Activated CD8-positive, alpha-beta T cell treated with anti-CD3 and anti-CD28 coated beads for 36 hours (primary cell): ENCODE measurements at regions not wholly inside any gene's neighbourhood (a gene's known extent, or its start where the extent isn't known, plus 50 kb on each side); places are given as distances from the start of the nearest gene placed in this dataset.
"Not testable (repeated sequence)": the region's sequence is repeated elsewhere in the genome, so short reads cannot be mapped to it uniquely, and the experiment has no call there.

ENCODE experiments used
- ATAC-seq: fragments of 200-7000 bp; cut with Tn5 transposase; one replicate; pipeline ENCODE4 v1.10.0; 2021; ENCODE audit warnings: mild to moderate bottlenecking, moderate library complexity
- CTCF ChIA-PET: fragments of 350-600 bp; sonication (Branson Sonifier 250); formaldehyde crosslinking; loops from one replicate; lab custom pipeline; 2021; ENCODE audit warnings: antibody characterized with exemption; lab: Charles Lee
- POLR2A ChIA-PET: fragments of 350-600 bp; sonication (Branson Sonifier 250); formaldehyde crosslinking; loops from one replicate; lab custom pipeline; 2021; ENCODE audit warnings: antibody characterized with exemption; lab: Charles Lee
- DNase-seq: peaks from one replicate; pipeline ENCODE4 v3.0.0-alpha.2; 2020
- H3K27ac Mint-ChIP-seq: one replicate; pipeline ENCODE4 v1.8.0; 2021; ENCODE audit warnings: mild to moderate bottlenecking, mixed read lengths
- H3K27me3 Mint-ChIP-seq: one replicate; pipeline ENCODE4 v1.8.0; 2021; ENCODE audit warnings: mixed read lengths
- H3K36me3 Mint-ChIP-seq: one replicate; pipeline ENCODE4 v1.8.0; 2021; ENCODE audit warnings: low read depth, mixed read lengths
- H3K4me1 Mint-ChIP-seq: one replicate; pipeline ENCODE4 v1.8.0; 2021; ENCODE audit warnings: low read depth, mixed read lengths
- H3K4me3 Mint-ChIP-seq: one replicate; pipeline ENCODE4 v1.8.0; 2021; ENCODE audit warnings: mild to moderate bottlenecking, moderate library complexity, mixed read lengths
- H3K9me3 Mint-ChIP-seq: one replicate; pipeline ENCODE4 v1.8.0; 2021; ENCODE audit warnings: mixed read lengths
- CTCF ChIP-seq: fragments of 200-600 bp; IDR thresholded peaks from one replicate; pipeline ENCODE4 v1.8.0; 2022; ENCODE audit warnings: antibody characterized with exemption, mild to moderate bottlenecking
- intact Hi-C: fragments of 100-400 bp; cut with micrococcal nuclease; formaldehyde crosslinking; loops from one replicate; pipeline ENCODE4 v1.10.0; 2022

- H3K4me1 Mint-ChIP-seq = no peaks in the 10 kb centered on the region
- ChIA-PET CTCF (no interaction called here), POLR2A (no interaction called here)
- DNase-seq (no peak), ATAC-seq (no peak)
- no peak for TF ChIP-seq CTCF
- no peak overlapping the region for H3K4me3 Mint-ChIP-seq
- H3K27me3 Mint-ChIP-seq = no peaks in the 10 kb centered on the region
- H3K36me3 Mint-ChIP-seq = no peaks in the 10 kb centered on the region
- intact Hi-C loops = no loop called here
- no peak overlapping the region for H3K27ac Mint-ChIP-seq
- no peaks in the 10 kb centered on the region for H3K9me3 Mint-ChIP-seq
Measured at GRCh38 chr5:153373130-153373498, 117.4 kb upstream of the GRIA1 start.

GRCh38 chr5:153381630-153382029 lies 108.8 kb upstream of the GRIA1 start:
- H3K27ac Mint-ChIP-seq, CTCF ChIA-PET: not testable (repeated sequence)

GRCh38 chr5:153390569-153390968 lies 99.9 kb upstream of the GRIA1 start:
- ATAC-seq (no peak), DNase-seq (no peak)
- ChIA-PET POLR2A (no interaction called here), CTCF (no interaction called here)
- intact Hi-C loops = no loop called here
- no peaks in the 10 kb centered on the region for H3K36me3 Mint-ChIP-seq
- no peak overlapping the region for H3K4me3 Mint-ChIP-seq
- no peak overlapping the region for H3K27ac Mint-ChIP-seq
- peaks cover 4% of the 10 kb centered on the region for H3K9me3 Mint-ChIP-seq
- no peaks in the 10 kb centered on the region for H3K27me3 Mint-ChIP-seq
- H3K4me1 Mint-ChIP-seq = no peaks in the 10 kb centered on the region
- no peak for TF ChIP-seq CTCF

More at GRCh38 chr5:153381630-153382029, 108.8 kb upstream of the GRIA1 start:
- H3K27me3 Mint-ChIP-seq, DNase-seq, POLR2A ChIA-PET, intact Hi-C loops, H3K4me3 Mint-ChIP-seq, H3K4me1 Mint-ChIP-seq, ATAC-seq, H3K36me3 Mint-ChIP-seq, H3K9me3 Mint-ChIP-seq: not testable (repeated sequence)

- no peaks in the 10 kb centered on the region for H3K9me3 Mint-ChIP-seq
- ATAC-seq (no peak), DNase-seq (no peak)
- H3K27ac Mint-ChIP-seq = no peak overlapping the region
- TF ChIP-seq CTCF = no peak
- no peaks in the 10 kb centered on the region for H3K27me3 Mint-ChIP-seq
- no peak overlapping the region for H3K4me3 Mint-ChIP-seq
- CTCF ChIA-PET = no interaction called here
- intact Hi-C loops = no loop called here
- H3K36me3 Mint-ChIP-seq = no peaks in the 10 kb centered on the region
- no peaks in the 10 kb centered on the region for H3K4me1 Mint-ChIP-seq
- POLR2A ChIA-PET = no interaction called here
Measured at GRCh38 chr5:153399595-153399994, 90.9 kb upstream of the GRIA1 start.

- Mint-ChIP-seq H3K4me3 (no peak overlapping the region), H3K27me3 (no peaks in the 10 kb centered on the region), H3K27ac (no peak overlapping the region), H3K9me3 (no peaks in the 10 kb centered on the region), H3K4me1 (no peaks in the 10 kb centered on the region), H3K36me3 (no peaks in the 10 kb centered on the region)
- ATAC-seq = no peak
- DNase-seq = no peak
- intact Hi-C loops = no loop called here
- ChIA-PET CTCF (no interaction called here), POLR2A (no interaction called here)
- TF ChIP-seq CTCF = no peak
Measured at GRCh38 chr5:153400931-153401330, 89.5 kb upstream of the GRIA1 start.

GRCh38 chr5:153402550-153402949 lies 87.9 kb upstream of the GRIA1 start:
- POLR2A ChIA-PET = no interaction called here
- H3K27ac Mint-ChIP-seq = no peak overlapping the region
- no peaks in the 10 kb centered on the region for H3K9me3 Mint-ChIP-seq
- CTCF ChIA-PET = no interaction called here
- no peak for DNase-seq
- no peak for ATAC-seq
- no peaks in the 10 kb centered on the region for H3K27me3 Mint-ChIP-seq
- no peaks in the 10 kb centered on the region for H3K36me3 Mint-ChIP-seq
- TF ChIP-seq CTCF = no peak
- intact Hi-C loops = no loop called here
- H3K4me3 Mint-ChIP-seq = no peak overlapping the region
- H3K4me1 Mint-ChIP-seq = no peaks in the 10 kb centered on the region
